IPS-15b (cell line): ENCODE measurements at regions not wholly inside any gene's neighbourhood (a gene's known extent, or its start where the extent isn't known, plus 50 kb on each side); places are given as distances from the start of the nearest gene placed in this dataset.

Experiments
- H3K27me3 ChIP-seq: one replicate; pipeline ENCODE4 v1.6.1; 2013; ENCODE audit warnings: low read length; ENCODE audit not compliant: control insufficient read depth, insufficient read depth
- H3K36me3 ChIP-seq: one replicate; pipeline ENCODE4 v1.6.1; 2013; ENCODE audit warnings: low read length; ENCODE audit not compliant: control insufficient read depth, insufficient read depth
- H3K4me1 ChIP-seq: one replicate; pipeline ENCODE4 v1.6.1; 2013; ENCODE audit warnings: mild to moderate bottlenecking, low read length; ENCODE audit not compliant: control insufficient read depth, insufficient read depth
- H3K4me3 ChIP-seq: one replicate; pipeline ENCODE4 v1.5.1; 2013; ENCODE audit warnings: low read depth, low read length
- H3K9ac ChIP-seq: one replicate; pipeline ENCODE4 v1.6.1; 2013; ENCODE audit warnings: low read depth, mild to moderate bottlenecking, low read length
- H3K9me3 ChIP-seq: one replicate; pipeline ENCODE4 v1.6.1; 2013; ENCODE audit warnings: mild to moderate bottlenecking, low read length; ENCODE audit not compliant: control insufficient read depth, insufficient read depth

DNA sequence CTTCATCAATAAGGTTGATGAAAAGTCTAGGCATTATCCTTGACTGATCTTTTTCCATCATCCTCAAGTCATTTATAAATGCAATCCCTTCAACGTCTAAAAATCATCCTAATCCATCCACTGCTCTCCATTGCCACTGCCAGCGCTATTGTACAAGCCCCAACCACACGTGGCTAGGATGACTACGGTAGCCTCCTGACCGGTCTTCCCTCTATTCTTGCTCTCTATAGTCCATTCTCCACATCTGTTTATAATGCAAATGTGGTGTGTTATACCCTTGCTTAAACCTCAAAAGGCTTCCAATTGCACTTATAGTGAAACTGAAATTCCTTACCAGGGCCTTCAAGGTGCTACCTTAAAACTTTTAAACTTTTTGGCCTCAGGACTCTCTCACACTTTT lies 410.6 kb upstream of the ADAMTS9 start:
- Histone ChIP-seq H3K27me3 (no peaks in the 10 kb centered on the region), H3K9ac (no peak overlapping the region), H3K36me3 (no peaks in the 10 kb centered on the region), H3K4me3 (no peak overlapping the region), H3K4me1 (peaks cover 6% of the 10 kb centered on the region), H3K9me3 (no peaks in the 10 kb centered on the region)

GRCh38 chr3:65096110-65096745 lies 408.4 kb upstream of the ADAMTS9 start:
- no peaks in the 10 kb centered on the region for H3K36me3 ChIP-seq
- peaks cover 6% of the 10 kb centered on the region for H3K4me1 ChIP-seq
- H3K9me3 ChIP-seq, result no peaks in the 10 kb centered on the region
- H3K4me3 ChIP-seq, result no peak overlapping the region
- H3K27me3 ChIP-seq, result no peaks in the 10 kb centered on the region
- no peak overlapping the region for H3K9ac ChIP-seq

DNA sequence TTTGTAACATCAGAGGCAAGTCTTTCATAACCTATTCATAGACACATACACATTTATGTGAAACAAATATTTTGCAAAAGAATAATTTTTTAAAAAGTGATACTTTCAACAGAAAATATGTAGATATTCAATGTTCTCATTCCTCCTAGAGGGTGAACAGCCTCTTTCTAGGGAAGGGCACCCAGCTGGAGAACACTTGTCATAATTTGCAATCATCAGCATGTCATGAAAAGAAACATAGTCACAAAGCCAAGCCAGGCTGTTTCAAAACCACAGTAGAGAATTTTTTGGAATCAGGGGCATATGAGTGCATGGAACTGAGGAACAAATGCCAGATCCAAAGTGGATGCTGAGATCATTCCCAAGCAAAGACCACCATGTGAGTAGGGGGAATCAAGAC lies 406.9 kb upstream of the ADAMTS9 start:
- Histone ChIP-seq H3K27me3 (no peaks in the 10 kb centered on the region), H3K9me3 (no peaks in the 10 kb centered on the region), H3K4me3 (no peak overlapping the region), H3K4me1 (peaks cover 6% of the 10 kb centered on the region), H3K36me3 (no peaks in the 10 kb centered on the region), H3K9ac (no peak overlapping the region)

DNA sequence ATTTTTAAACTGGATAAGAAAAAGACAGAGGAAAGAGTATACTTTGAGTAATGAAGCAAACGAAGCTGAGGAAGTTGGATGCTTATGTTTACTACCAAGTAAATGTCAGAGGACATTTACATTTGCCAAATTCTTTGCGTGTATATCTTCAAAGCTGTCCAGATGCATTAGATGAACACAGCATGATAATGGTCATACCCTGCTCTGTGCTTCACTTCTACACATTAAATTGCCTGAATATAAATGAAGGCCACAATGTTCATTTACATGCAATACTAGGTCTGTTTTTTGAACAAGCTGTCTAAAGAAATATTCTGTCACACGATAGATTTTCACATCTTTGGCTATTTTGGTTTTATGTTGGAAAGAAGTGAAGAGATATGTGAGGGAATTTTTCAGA lies 405.8 kb upstream of the ADAMTS9 start:
- Histone ChIP-seq H3K36me3 (no peaks in the 10 kb centered on the region), H3K9ac (no peak overlapping the region), H3K4me3 (no peak overlapping the region), H3K4me1 (peaks cover 6% of the 10 kb centered on the region), H3K9me3 (no peaks in the 10 kb centered on the region), H3K27me3 (no peaks in the 10 kb centered on the region)

DNA sequence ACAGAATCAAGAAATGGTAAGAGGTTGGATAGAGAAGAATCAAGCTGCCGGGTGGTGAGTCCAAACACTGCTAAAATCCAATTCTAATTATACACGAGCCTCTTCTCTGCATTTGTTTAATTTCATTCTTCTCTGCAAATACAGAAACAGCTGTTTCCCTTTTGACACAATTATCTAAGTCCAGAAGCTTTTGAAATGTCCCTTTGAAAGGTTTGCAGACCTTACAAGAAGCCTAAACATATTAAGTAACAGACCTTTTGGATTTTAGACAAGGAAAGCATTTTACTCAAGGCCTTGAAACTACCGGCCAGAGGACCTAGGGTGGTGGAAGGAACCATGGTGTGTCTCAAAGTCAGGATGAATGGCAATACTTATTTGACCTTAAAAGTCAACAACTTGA lies 403.8 kb upstream of the ADAMTS9 start:
- Histone ChIP-seq H3K4me1 (peaks cover 4% of the 10 kb centered on the region), H3K9me3 (no peaks in the 10 kb centered on the region), H3K27me3 (no peaks in the 10 kb centered on the region), H3K4me3 (no peak overlapping the region), H3K36me3 (no peaks in the 10 kb centered on the region), H3K9ac (no peak overlapping the region)

DNA sequence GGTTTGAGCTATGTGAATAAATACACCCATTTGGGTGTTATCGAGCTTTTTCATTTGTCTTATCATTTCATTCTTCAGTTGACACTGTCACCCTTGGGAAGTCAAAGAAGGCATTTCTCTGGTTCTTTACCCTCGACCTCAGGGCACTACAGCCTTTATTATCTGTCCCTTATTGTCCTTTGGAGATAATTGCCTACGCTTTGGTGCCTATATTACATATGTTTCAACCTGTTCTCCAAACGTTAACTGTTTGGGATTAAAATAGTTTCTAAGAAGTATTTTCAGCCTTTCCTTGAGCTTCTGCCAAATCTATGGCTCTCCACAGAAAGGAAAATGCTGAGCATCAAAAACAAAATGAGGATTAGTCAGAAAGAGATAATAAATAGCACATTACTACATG lies 395.4 kb upstream of the ADAMTS9 start:
- no peaks in the 10 kb centered on the region for H3K27me3 ChIP-seq
- H3K4me1 ChIP-seq, result no peaks in the 10 kb centered on the region
- H3K9ac ChIP-seq, result no peak overlapping the region
- H3K4me3 ChIP-seq, result no peak overlapping the region
- no peaks in the 10 kb centered on the region for H3K36me3 ChIP-seq
- no peaks in the 10 kb centered on the region for H3K9me3 ChIP-seq

- Histone ChIP-seq H3K27me3 (no peaks in the 10 kb centered on the region), H3K9ac (no peak overlapping the region), H3K36me3 (no peaks in the 10 kb centered on the region), H3K9me3 (no peaks in the 10 kb centered on the region), H3K4me3 (no peak overlapping the region), H3K4me1 (no peaks in the 10 kb centered on the region)
These were observed 393.7 kb upstream of the ADAMTS9 start for GRCh38 chr3:65081536-65081935.

- Histone ChIP-seq H3K9ac (no peak overlapping the region), H3K4me1 (no peaks in the 10 kb centered on the region), H3K9me3 (no peaks in the 10 kb centered on the region), H3K36me3 (no peaks in the 10 kb centered on the region), H3K27me3 (no peaks in the 10 kb centered on the region), H3K4me3 (no peak overlapping the region)
These were observed 392.6 kb upstream of the ADAMTS9 start for GRCh38 chr3:65080432-65080831.

- H3K9ac ChIP-seq, result no peak overlapping the region
- no peaks in the 10 kb centered on the region for H3K9me3 ChIP-seq
- H3K27me3 ChIP-seq, result no peaks in the 10 kb centered on the region
- no peaks in the 10 kb centered on the region for H3K36me3 ChIP-seq
- no peak overlapping the region for H3K4me3 ChIP-seq
- no peaks in the 10 kb centered on the region for H3K4me1 ChIP-seq
These were observed 391.8 kb upstream of the ADAMTS9 start for GRCh38 chr3:65079560-65079959.

DNA sequence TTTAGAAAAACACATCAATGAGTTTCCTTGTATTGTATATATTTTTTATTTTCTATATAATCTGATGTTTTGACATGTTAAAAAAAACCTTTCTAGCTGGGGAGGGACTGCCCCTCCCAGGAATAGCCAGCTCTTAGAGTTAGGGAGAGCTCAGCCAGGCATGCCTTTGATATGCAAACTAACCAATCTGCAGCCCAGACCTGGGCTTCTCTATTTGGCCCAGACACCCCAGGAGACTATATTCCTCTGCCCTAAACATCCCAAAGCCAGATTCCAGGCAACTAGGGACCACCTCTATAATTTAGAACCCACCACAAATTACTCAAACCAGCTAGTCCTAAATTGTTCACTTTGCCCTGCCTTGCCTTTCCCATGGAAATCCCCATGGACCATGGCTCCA lies 390.9 kb upstream of the ADAMTS9 start:
- H3K4me1 ChIP-seq, result no peaks in the 10 kb centered on the region
- no peaks in the 10 kb centered on the region for H3K9me3 ChIP-seq
- H3K36me3 ChIP-seq, result no peaks in the 10 kb centered on the region
- H3K27me3 ChIP-seq, result no peaks in the 10 kb centered on the region
- H3K4me3 ChIP-seq, result no peak overlapping the region
- H3K9ac ChIP-seq, result no peak overlapping the region

- Histone ChIP-seq H3K27me3 (no peaks in the 10 kb centered on the region), H3K4me3 (no peak overlapping the region)
These were observed 389.3 kb upstream of the ADAMTS9 start for GRCh38 chr3:65077124-65077523.

GRCh38 chr3:65070968-65071367 lies 383.2 kb upstream of the ADAMTS9 start:
- no peaks in the 10 kb centered on the region for H3K4me1 ChIP-seq
- H3K9ac ChIP-seq, result no peak overlapping the region
- no peak overlapping the region for H3K4me3 ChIP-seq
- no peaks in the 10 kb centered on the region for H3K36me3 ChIP-seq
- H3K27me3 ChIP-seq, result no peaks in the 10 kb centered on the region
- H3K9me3 ChIP-seq, result no peaks in the 10 kb centered on the region

More at GRCh38 chr3:65077124-65077523, 389.3 kb upstream of the ADAMTS9 start:
- H3K9ac ChIP-seq, result no peak overlapping the region
- no peaks in the 10 kb centered on the region for H3K4me1 ChIP-seq
- no peaks in the 10 kb centered on the region for H3K36me3 ChIP-seq
- H3K9me3 ChIP-seq, result no peaks in the 10 kb centered on the region
